HEK293 (cell line): ENCODE measurements at regions not wholly inside any gene's neighbourhood (a gene's known extent, or its start where the extent isn't known, plus 50 kb on each side); places are given as distances from the start of the nearest gene placed in this dataset.

Experiments
- CTCF ChIA-PET: fragments of 350-600 bp; formaldehyde crosslinking; extraction: SDS; loops from one replicate; lab custom pipeline; 2021; ENCODE audit warnings: antibody characterized with exemption; lab: Yijun Ruan, JAX
- POLR2A ChIA-PET: fragments of 300-600 bp; formaldehyde crosslinking; extraction: SDS; loops from one replicate; lab custom pipeline; 2020; ENCODE audit warnings: antibody characterized with exemption, inconsistent platforms; lab: Yijun Ruan, JAX
- H3K27ac ChIP-seq: fragments of 200-500 bp; sonication (Bioruptor generic); 2 replicates; pipeline ENCODE4 v1.5.1; 2014; ENCODE audit warnings: low read depth, low read length, control low read depth, inconsistent platforms; ENCODE audit errors: extremely low read depth
- H3K36me3 ChIP-seq, 2 experiments: fragments of 200-500 bp in 1 of 2; sonication (Bioruptor generic) in 1 of 2; 1 replicate in 1 of 2; 2 replicates in 1 of 2; pipeline ENCODE4 v1.5.1; 2014 to 2017; ENCODE audit warnings: inconsistent platforms in 2 of 2, low read length in 2 of 2; ENCODE audit not compliant: control insufficient read depth in 2 of 2, insufficient read depth in 1 of 2
- H3K4me1 ChIP-seq: fragments of 200-500 bp; sonication (Bioruptor generic); 2 replicates; pipeline ENCODE4 v1.5.1; 2014; ENCODE audit warnings: mild to moderate bottlenecking, low read length, inconsistent platforms; ENCODE audit not compliant: control insufficient read depth, insufficient read depth
- H3K4me3 ChIP-seq: 2 replicates; pipeline ENCODE4 v1.5.1; 2011; ENCODE audit warnings: low read depth, mild to moderate bottlenecking, control low read depth, low read length, moderate library complexity
- H3K9me3 ChIP-seq: fragments of 200-500 bp; sonication (Bioruptor generic); 2 replicates; pipeline ENCODE4 v1.5.1; 2014; ENCODE audit warnings: low read depth, low read length, inconsistent platforms; ENCODE audit not compliant: control insufficient read depth, insufficient read depth
- GLIS1 ChIP-seq: fragments of 450-650 bp; formaldehyde crosslinking; IDR thresholded peaks from 2 replicates; pipeline ENCODE4 v1.5.1; 2016; ENCODE audit warnings: missing biosample characterization, missing genetic modification characterization
- MYNN ChIP-seq: fragments of 450-650 bp; formaldehyde crosslinking; IDR thresholded peaks from 2 replicates; pipeline ENCODE4 v1.5.1; 2016; ENCODE audit warnings: missing biosample characterization, missing genetic modification characterization, borderline replicate concordance
- REPIN1 ChIP-seq: fragments of 450-650 bp; formaldehyde crosslinking; IDR thresholded peaks from 2 replicates; pipeline ENCODE4 v1.5.1; 2017; ENCODE audit warnings: missing biosample characterization, missing genetic modification characterization, low read depth
- SCRT2 ChIP-seq: fragments of 450-650 bp; formaldehyde crosslinking; IDR thresholded peaks from 2 replicates; pipeline ENCODE4 v1.5.1; 2016; ENCODE audit warnings: missing biosample characterization, missing genetic modification characterization
- SP3 ChIP-seq: fragments of 450-650 bp; formaldehyde crosslinking; IDR thresholded peaks from 2 replicates; pipeline ENCODE4 v1.5.1; 2016; ENCODE audit warnings: missing biosample characterization, missing genetic modification characterization
- TRIM28 ChIP-seq: IDR thresholded peaks from 2 replicates; pipeline ENCODE4 v1.6.1; 2011; ENCODE audit warnings: low read length, control low read depth, borderline replicate concordance
- ZBTB8A ChIP-seq: fragments of 450-650 bp; formaldehyde crosslinking; IDR thresholded peaks from 2 replicates; pipeline ENCODE4 v1.5.1; 2016; ENCODE audit warnings: missing biosample characterization, missing genetic modification characterization
- ZFP37 ChIP-seq: fragments of 450-650 bp; formaldehyde crosslinking; IDR thresholded peaks from 2 replicates; pipeline ENCODE4 v1.5.1; 2016; ENCODE audit warnings: missing biosample characterization, missing genetic modification characterization
- ZNF112 ChIP-seq: fragments of 450-650 bp; formaldehyde crosslinking; IDR thresholded peaks from 2 replicates; pipeline ENCODE4 v1.5.0; 2017; ENCODE audit warnings: missing biosample characterization, missing genetic modification characterization
- ZNF155 ChIP-seq: fragments of 450-650 bp; formaldehyde crosslinking; IDR thresholded peaks from 2 replicates; pipeline ENCODE4 v1.5.1; 2016; ENCODE audit warnings: missing biosample characterization, missing genetic modification characterization
- ZNF169 ChIP-seq: fragments of 450-650 bp; formaldehyde crosslinking; IDR thresholded peaks from 2 replicates; pipeline ENCODE4 v1.5.1; 2016; ENCODE audit warnings: missing biosample characterization, missing genetic modification characterization
- ZNF2 ChIP-seq: fragments of 450-650 bp; formaldehyde crosslinking; IDR thresholded peaks from 2 replicates; pipeline ENCODE4 v1.5.1; 2016; ENCODE audit warnings: missing biosample characterization, missing genetic modification characterization
- ZNF274 ChIP-seq, 2 experiments: fragments of 200-500 bp in 1 of 2; fragments of 450-650 bp in 1 of 2; sonication (Bioruptor generic) in 1 of 2; formaldehyde crosslinking in 1 of 2; IDR thresholded peaks; 2 replicates each; pipeline versions ENCODE4 v1.5.1 to v1.6.1; 2014 to 2016; ENCODE audit warnings: borderline replicate concordance in 1 of 2, inconsistent platforms in 1 of 2, low read length in 1 of 2, missing biosample characterization in 1 of 2, missing genetic modification characterization in 1 of 2
- ZNF302 ChIP-seq: fragments of 450-650 bp; formaldehyde crosslinking; IDR thresholded peaks from 2 replicates; pipeline ENCODE4 v1.5.1; 2016; ENCODE audit warnings: missing biosample characterization, missing genetic modification characterization, low read depth
- ZNF391 ChIP-seq: fragments of 450-650 bp; formaldehyde crosslinking; IDR thresholded peaks from 2 replicates; pipeline ENCODE4 v1.5.1; 2016; ENCODE audit warnings: low read depth, missing biosample characterization, missing genetic modification characterization, borderline replicate concordance
- ZNF416 ChIP-seq: fragments of 450-650 bp; formaldehyde crosslinking; IDR thresholded peaks from 2 replicates; pipeline ENCODE4 v1.5.1; 2016; ENCODE audit warnings: missing biosample characterization, missing genetic modification characterization
- ZNF514 ChIP-seq: fragments of 450-650 bp; formaldehyde crosslinking; IDR thresholded peaks from 2 replicates; pipeline ENCODE4 v1.5.1; 2016; ENCODE audit warnings: missing biosample characterization, missing genetic modification characterization
- ZNF558 ChIP-seq: fragments of 450-650 bp; formaldehyde crosslinking; IDR thresholded peaks from 2 replicates; pipeline ENCODE4 v1.5.1; 2016; ENCODE audit warnings: missing biosample characterization, missing genetic modification characterization
- ZNF596 ChIP-seq: fragments of 450-650 bp; IDR thresholded peaks from 2 replicates; pipeline ENCODE4 v1.5.0; 2018; ENCODE audit warnings: missing biosample characterization, mild to moderate bottlenecking, missing genetic modification characterization, moderate library complexity
- ZNF791 ChIP-seq: fragments of 450-650 bp; formaldehyde crosslinking; IDR thresholded peaks from 2 replicates; pipeline ENCODE4 v1.5.1; 2016; ENCODE audit warnings: missing biosample characterization, missing genetic modification characterization
- ZNF830 ChIP-seq: fragments of 450-650 bp; IDR thresholded peaks from 2 replicates; pipeline ENCODE4 v1.5.0; 2018; ENCODE audit warnings: missing biosample characterization, missing genetic modification characterization, low read depth, mild to moderate bottlenecking, moderate library complexity
- ZNF837 ChIP-seq: fragments of 450-650 bp; formaldehyde crosslinking; IDR thresholded peaks from 2 replicates; pipeline ENCODE4 v1.5.1; 2016; ENCODE audit warnings: missing biosample characterization, missing genetic modification characterization
- ZSCAN16 ChIP-seq: fragments of 450-650 bp; formaldehyde crosslinking; IDR thresholded peaks from 2 replicates; pipeline ENCODE4 v1.5.1; 2016; ENCODE audit warnings: missing biosample characterization, missing genetic modification characterization
- TF ChIP-seq, protein P1 (sequence below): fragments of 450-650 bp; formaldehyde crosslinking; IDR thresholded peaks from 2 replicates; pipeline ENCODE4 v1.5.1; 2017; ENCODE audit warnings: missing biosample characterization, mild to moderate bottlenecking, missing genetic modification characterization, moderate library complexity
- TF ChIP-seq, protein P2 (sequence below): fragments of 450-650 bp; formaldehyde crosslinking; IDR thresholded peaks from 2 replicates; pipeline ENCODE4 v1.5.1; 2016; ENCODE audit warnings: missing biosample characterization, missing genetic modification characterization
- TF ChIP-seq, protein P3 (sequence below): fragments of 450-650 bp; formaldehyde crosslinking; IDR thresholded peaks from 2 replicates; pipeline ENCODE4 v1.5.1; 2016; ENCODE audit warnings: missing biosample characterization, missing genetic modification characterization

DNA sequence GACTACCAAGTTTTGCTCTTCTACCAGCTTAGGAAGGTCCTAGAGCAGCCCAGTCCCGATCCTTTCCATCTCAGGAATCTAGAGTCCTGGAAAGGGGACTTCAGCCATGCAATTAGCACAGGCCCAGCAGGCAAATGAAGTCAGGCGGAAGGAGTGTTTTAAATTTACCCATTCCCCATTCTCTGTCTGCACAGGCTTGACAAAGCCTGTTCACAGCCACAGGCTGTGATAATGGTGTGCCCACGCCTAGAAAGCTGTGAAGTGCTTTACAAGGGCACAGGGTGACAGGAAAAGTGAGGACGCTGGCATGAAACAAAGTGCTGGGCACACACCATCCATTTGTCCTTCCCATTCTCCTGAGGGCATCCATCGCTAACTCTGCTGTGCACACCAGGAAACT is 79.0 kb downstream of the PITPNM2 start:
- no peaks in the 10 kb centered on the region for H3K9me3 ChIP-seq
- H3K4me1 ChIP-seq, result peaks cover 12% of the 10 kb centered on the region
- CTCF ChIA-PET, result interaction anchor here (1.4 kb wide), 1 partner anchor 28 kb away, joined by 4 read pairs; no protein-coding TSS in a partner anchor
- H3K36me3 ChIP-seq, result no peaks in the 10 kb centered on the region
- no peak overlapping the region for H3K27ac ChIP-seq
- POLR2A ChIA-PET, result no interaction called here
- H3K4me3 ChIP-seq, result no peak overlapping the region
- no peak for TF ChIP-seq MYNN (tag by site-specific recombination)
- TF ChIP-seq ZNF2, result no peak
- TF ChIP-seq ZNF274 (IDR thresholded peaks at IDR 0.05; ENCODE audit: low read length), result no peak
- no peak for TF ChIP-seq ZNF274 (tag by site-specific recombination; IDR thresholded peaks at IDR 0.05; ENCODE audit: borderline replicate concordance)
- no peak for TF ChIP-seq ZNF596 (tag by site-specific recombination)

DNA sequence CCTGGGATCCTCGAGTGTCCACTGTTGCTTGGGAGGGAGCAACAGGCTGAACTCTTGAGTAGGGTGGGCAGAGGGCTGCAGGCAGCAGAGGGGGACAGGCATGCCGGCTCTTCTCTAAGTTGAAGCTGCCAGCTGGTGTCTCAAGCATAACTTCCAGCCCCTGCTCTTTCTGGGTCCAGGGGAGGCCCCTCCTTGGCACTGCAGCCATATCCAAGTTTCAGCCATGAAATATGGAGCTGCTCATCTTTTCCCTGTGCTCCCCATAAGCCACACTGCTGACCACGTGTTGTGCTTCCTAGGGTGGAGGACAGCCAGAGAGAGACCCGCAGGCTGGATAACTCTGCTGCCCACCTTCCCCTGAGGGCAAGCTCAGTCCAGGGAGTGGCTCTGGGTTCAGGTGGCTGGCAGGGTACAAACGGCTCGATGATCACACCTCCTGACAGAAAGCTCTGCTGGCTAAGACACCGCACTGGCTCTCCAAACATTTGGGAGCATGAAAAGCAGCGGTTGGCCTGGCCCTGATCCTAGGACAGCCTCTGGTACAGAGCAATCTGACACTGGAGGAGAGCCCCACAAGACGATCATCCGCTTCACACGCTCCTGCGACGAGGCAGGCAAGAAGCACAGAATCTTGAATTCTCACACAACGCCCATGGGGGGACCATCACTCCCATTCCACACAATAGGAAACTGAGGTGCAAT is 79.6 kb downstream of the PITPNM2 start:
- TF ChIP-seq ZNF302 (no peak), SCRT2 (peak; percentile 41; the same call in 1 of the 2 replicates), REPIN1 (tag by site-specific recombination) (no peak), ZNF830 (tag by site-specific recombination) (no peak)
- TF ChIP-seq, protein P1, sequence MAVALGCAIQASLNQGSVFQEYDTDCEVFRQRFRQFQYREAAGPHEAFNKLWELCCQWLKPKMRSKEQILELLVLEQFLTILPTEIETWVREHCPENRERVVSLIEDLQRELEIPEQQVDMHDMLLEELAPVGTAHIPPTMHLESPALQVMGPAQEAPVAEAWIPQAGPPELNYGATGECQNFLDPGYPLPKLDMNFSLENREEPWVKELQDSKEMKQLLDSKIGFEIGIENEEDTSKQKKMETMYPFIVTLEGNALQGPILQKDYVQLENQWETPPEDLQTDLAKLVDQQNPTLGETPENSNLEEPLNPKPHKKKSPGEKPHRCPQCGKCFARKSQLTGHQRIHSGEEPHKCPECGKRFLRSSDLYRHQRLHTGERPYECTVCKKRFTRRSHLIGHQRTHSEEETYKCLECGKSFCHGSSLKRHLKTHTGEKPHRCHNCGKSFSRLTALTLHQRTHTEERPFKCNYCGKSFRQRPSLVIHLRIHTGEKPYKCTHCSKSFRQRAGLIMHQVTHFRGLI (tag by site-specific recombination), result peak; percentile 51; the same call in 1 of the 2 replicates
- TF ChIP-seq, all 188 proteins: peak for 2
- peaks cover 9% of the 10 kb centered on the region for H3K4me1 ChIP-seq
- H3K27ac ChIP-seq, result no peak overlapping the region
- no peaks in the 10 kb centered on the region for H3K36me3 ChIP-seq
- H3K4me3 ChIP-seq, result no peak overlapping the region
- ChIA-PET CTCF (interaction anchor here (1.4 kb wide), 1 partner anchor 28 kb away, joined by 4 read pairs; no protein-coding TSS in a partner anchor), POLR2A (interaction anchor here (2.0 kb wide), 1 partner anchor 12 kb away, joined by 5 read pairs; no protein-coding TSS in a partner anchor)
- H3K9me3 ChIP-seq, result no peaks in the 10 kb centered on the region

DNA sequence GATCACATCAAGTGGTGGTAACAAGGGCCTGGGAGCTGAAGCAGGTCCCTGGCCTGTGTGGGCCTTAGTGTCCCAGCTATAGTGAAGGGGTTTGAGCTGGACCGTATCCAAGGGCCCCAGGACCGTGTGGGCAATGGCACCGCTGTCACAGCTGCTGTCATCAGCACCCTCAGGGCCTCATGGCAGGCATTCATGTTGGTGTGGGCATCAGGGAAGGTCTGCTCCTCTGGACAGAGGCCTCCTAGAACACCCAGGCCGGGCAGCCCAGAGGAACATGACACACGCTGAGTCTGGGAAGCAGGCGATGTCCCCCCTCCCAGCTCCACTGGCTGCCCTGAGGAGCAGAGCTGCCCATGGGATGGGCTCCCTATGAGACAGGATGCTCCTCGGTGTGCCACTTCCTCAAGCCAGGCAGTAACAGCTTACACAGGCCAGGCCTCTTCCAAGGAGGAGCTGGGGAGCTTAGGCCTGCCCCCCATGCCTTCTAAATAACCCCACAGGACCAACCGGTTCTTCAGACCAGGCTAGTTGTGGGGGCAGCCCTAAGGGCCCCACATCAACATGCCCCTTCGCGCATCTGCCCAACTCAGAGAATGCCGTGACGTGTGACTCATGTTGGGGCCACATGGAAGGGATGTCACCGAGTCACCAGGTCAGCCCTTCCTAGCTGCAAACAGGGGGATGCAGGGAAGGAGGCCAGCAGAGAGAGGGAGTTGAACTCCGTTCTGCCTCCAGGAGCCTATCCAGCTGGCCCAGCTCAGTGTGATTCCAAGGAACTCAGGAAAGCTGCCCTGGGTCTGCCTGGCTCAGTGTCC is 80.4 kb downstream of the PITPNM2 start:
- no peaks in the 10 kb centered on the region for H3K9me3 ChIP-seq
- ChIA-PET POLR2A (interaction anchor here (2.0 kb wide), 1 partner anchor 12 kb away, joined by 5 read pairs; no protein-coding TSS in a partner anchor), CTCF (interaction anchor here (0.7 to 1.4 kb wide), 2 partner anchors 18 to 27 kb away, joined by 3 to 4 read pairs; no protein-coding TSS in a partner anchor)
- H3K27ac ChIP-seq, result no peak overlapping the region
- no peak overlapping the region for H3K4me3 ChIP-seq
- H3K36me3 ChIP-seq, result no peaks in the 10 kb centered on the region
- H3K4me1 ChIP-seq, result peaks cover 3% of the 10 kb centered on the region; the same call in 1 of the 2 replicates
- TF ChIP-seq ZSCAN16 (tag by site-specific recombination) (no peak), ZNF837 (tag by site-specific recombination) (no peak), ZNF391 (tag by site-specific recombination) (no peak), ZNF169 (tag by site-specific recombination) (no peak), ZNF416 (tag by site-specific recombination) (no peak), ZNF155 (tag by site-specific recombination) (no peak), GLIS1 (tag by site-specific recombination) (no peak), ZNF112 (tag by site-specific recombination) (no peak), TRIM28 (no peak), ZFP37 (tag by site-specific recombination) (no peak), SP3 (tag by site-specific recombination) (no peak), ZNF791 (no peak), ZBTB8A (tag by site-specific recombination) (no peak), ZNF302 (no peak), ZNF514 (tag by site-specific recombination) (no peak), ZNF558 (tag by site-specific recombination) (no peak)
- TF ChIP-seq, protein P2, sequence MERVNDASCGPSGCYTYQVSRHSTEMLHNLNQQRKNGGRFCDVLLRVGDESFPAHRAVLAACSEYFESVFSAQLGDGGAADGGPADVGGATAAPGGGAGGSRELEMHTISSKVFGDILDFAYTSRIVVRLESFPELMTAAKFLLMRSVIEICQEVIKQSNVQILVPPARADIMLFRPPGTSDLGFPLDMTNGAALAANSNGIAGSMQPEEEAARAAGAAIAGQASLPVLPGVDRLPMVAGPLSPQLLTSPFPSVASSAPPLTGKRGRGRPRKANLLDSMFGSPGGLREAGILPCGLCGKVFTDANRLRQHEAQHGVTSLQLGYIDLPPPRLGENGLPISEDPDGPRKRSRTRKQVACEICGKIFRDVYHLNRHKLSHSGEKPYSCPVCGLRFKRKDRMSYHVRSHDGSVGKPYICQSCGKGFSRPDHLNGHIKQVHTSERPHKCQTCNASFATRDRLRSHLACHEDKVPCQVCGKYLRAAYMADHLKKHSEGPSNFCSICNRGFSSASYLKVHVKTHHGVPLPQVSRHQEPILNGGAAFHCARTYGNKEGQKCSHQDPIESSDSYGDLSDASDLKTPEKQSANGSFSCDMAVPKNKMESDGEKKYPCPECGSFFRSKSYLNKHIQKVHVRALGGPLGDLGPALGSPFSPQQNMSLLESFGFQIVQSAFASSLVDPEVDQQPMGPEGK (tag by site-specific recombination), result no peak
- TF ChIP-seq, protein P3, sequence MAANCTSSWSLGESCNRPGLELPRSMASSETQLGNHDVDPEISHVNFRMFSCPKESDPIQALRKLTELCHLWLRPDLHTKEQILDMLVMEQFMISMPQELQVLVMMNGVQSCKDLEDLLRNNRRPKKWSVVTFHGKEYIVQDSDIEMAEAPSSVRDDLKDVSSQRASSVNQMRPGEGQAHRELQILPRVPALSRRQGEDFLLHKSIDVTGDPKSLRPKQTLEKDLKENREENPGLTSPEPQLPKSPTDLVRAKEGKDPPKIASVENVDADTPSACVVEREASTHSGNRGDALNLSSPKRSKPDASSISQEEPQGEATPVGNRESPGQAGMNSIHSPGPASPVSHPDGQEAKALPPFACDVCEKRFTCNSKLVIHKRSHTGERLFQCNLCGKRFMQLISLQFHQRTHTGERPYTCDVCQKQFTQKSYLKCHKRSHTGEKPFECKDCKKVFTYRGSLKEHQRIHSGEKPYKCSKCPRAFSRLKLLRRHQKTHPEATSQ (tag by site-specific recombination), result no peak
